GM12872 (cell line): ENCODE measurements at regions not wholly inside any gene's neighbourhood (a gene's known extent, or its start where the extent isn't known, plus 50 kb on each side); places are given as distances from the start of the nearest gene placed in this dataset.

Experiments
- TF ChIP-seq, protein P1 (sequence below): IDR thresholded peaks from 3 replicates; pipeline ENCODE4 v1.5.1; 2011; ENCODE audit warnings: low read depth, mild to moderate bottlenecking, low read length, moderate library complexity; ENCODE audit not compliant: insufficient read depth

DNA sequence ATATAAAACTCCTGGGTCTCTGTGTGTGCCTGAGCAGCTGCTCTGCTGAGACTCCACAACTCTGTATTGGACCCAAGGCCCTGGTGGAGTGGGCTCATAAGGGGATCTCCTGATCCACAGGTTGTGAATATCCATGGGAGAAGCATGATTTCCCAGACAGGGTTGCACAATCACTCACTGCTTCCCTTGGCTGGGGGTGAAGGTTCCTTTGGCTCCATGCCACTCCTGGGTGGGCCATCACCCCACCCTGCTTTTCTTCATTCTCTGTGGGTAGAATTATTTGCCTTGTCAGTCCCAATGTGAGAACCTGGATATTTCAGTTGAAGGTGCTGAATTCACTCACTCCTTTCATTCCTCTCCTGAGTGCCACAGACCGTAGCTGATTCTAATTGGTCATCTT, 205.2 kb upstream of the TMEM260 start:
- TF ChIP-seq, protein P1, sequence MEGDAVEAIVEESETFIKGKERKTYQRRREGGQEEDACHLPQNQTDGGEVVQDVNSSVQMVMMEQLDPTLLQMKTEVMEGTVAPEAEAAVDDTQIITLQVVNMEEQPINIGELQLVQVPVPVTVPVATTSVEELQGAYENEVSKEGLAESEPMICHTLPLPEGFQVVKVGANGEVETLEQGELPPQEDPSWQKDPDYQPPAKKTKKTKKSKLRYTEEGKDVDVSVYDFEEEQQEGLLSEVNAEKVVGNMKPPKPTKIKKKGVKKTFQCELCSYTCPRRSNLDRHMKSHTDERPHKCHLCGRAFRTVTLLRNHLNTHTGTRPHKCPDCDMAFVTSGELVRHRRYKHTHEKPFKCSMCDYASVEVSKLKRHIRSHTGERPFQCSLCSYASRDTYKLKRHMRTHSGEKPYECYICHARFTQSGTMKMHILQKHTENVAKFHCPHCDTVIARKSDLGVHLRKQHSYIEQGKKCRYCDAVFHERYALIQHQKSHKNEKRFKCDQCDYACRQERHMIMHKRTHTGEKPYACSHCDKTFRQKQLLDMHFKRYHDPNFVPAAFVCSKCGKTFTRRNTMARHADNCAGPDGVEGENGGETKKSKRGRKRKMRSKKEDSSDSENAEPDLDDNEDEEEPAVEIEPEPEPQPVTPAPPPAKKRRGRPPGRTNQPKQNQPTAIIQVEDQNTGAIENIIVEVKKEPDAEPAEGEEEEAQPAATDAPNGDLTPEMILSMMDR: no peak

DNA sequence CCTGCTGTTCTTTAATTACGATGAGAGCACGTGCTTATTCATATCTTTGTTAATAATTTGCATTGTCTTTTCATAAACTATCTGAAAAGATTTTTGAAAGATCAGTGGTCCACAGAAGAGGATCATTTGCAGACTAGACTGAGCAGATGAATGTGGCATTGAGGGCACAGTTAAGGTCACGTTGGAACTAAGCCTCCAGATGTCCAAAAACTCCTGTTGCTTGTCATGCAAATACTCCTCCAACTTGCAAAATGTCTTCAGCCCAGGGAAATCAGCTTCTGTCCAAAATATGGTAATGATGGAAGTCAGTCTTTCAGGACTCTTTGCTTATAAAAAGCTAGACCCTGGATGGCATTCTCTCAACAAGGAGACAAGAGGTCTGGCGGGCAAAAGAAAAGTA, 201.6 kb upstream of the TMEM260 start:
- TF ChIP-seq, protein P1: no peak

DNA sequence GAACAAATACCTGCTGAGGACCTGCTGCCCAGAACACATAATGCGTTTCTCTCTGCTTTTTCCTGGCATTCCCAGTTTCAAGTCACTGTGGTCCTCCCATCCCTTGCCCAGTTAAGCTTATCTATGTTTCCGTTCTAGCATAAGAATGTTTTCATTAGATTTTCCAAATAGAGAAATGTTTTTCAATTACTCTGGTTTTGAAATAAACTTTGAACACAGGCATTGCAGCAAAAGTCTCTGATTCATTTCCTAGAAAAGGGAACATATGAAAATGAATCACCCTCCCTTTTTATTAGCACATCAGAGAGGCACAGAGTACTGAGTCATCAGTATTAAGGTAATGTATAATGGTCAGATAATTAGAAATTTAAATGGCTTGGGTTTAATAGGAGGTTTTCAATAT, 201.1 kb upstream of the TMEM260 start:
- TF ChIP-seq, protein P1: no peak

DNA sequence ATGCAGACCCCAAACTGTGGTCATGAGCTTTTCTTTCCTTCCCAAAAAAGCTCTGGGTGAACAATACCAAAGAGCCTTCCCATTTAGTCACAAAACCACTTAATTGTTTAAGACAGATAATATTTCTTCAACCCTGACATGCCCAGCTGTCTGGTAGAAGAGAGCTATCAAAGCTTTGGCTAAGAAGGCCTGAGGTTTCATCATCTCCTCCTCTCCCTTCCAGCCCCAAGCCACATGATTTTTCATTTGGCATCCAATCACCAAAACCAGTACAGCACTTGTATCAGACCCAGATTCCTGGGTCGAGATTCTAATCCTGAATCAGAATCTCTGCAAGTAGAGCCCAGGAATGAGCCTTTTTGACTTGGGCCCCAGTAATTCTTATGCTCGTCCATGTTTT, 199.6 kb upstream of the TMEM260 start:
- TF ChIP-seq, protein P1: no peak

DNA sequence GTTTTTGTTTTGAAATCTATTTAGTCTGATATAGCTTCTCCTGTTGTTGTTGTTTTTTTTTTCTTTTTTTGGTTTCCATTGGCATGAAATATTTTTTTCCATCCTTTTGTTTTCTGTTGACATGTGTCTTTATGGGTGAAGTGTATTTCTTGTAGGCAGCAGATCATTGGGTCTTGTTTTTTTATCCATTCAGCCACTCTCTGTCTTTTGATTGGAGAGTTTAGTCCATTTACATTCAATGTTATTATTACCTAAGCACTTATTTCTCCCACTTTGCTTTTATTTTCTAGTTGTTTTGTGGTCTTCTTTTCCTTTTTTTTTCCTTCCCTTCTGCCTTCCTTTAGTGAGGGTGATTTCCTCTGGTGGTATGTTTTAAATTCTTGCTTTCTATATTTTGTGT, 193.6 kb upstream of the TMEM260 start:
- TF ChIP-seq, protein P1: no peak

DNA sequence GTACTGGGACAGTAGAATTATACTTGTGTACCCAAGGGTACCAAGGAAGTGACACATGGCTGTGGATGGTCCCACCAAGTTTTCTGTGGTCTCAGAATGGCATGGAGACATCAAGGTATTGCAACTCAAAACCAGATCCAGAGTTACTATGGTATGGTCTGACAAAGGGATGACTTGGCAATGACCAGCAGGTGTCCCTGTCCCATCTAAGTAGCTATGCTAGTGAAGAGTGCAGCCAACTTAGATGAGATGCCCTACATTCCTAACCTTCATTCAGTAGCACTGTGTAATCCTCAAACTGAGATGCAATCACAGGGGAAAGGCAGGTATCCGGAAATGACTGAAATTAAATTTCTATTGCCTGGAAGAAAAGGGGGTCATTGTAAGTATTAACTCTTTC, 188.7 kb upstream of the TMEM260 start:
- TF ChIP-seq, protein P1: 0 out of 3 replicates have a peak, but pooled peaks have one; percentile 9

DNA sequence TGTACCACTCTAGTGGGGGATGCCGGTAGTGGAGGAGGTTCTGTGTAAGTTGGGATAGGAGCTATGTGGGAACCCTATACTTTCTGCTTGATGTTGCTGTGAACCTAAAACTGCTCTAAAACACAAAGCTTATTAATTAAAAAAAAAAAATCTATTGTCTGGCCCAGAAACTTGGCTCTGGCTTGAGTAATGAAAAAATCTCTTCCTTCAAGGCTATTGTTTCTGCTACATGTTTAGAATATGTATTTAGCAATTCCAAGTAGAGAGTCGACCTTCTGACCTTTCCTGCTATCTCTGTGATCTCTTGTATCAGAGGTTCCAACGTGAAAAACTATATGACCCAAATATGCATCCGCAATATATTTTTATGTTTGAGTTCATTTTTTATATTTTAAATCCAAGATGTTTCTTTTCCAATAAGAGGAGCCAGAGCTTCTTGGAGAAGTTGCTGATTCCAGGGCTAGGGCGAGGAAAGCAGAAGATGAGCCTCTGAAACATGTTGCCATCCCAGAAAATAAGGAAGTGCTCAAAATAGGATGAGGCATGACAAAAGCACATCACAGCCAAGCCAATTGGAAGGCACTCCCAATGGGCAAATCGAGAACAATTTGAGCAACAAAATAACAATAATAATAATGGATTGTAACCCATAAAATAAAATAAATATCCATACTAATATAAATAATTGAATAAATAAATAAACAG, 184.6 kb upstream of the TMEM260 start:
- TF ChIP-seq, protein P1: no peak
